H9 (cell line): ENCODE measurements at regions not wholly inside any gene's neighbourhood (a gene's known extent, or its start where the extent isn't known, plus 50 kb on each side); places are given as distances from the start of the nearest gene placed in this dataset.

Experiments used
- DNase-seq: peaks from one replicate; pipeline ENCODE4 v3.0.0-alpha.2; 2017
- H2AFZ ChIP-seq: one replicate; pipeline ENCODE4 v1.6.1; 2013; ENCODE audit warnings: mild to moderate bottlenecking, low read length, control low read depth, moderate library complexity
- H2AK5ac ChIP-seq: 2 replicates; pipeline ENCODE4 v1.6.1; 2013; ENCODE audit warnings: low read length, control low read depth, mixed read lengths; ENCODE audit not compliant: insufficient read length
- H2BK120ac ChIP-seq: one replicate; pipeline ENCODE4 v1.6.1; 2013; ENCODE audit warnings: low read depth, mild to moderate bottlenecking, low read length, control low read depth, inconsistent platforms; ENCODE audit not compliant: poor library complexity, severe bottlenecking
- H2BK12ac ChIP-seq: 2 replicates; pipeline ENCODE4 v1.6.1; 2013; ENCODE audit warnings: low read length, control low read depth, mixed read lengths, low read depth; ENCODE audit not compliant: insufficient read length
- H2BK15ac ChIP-seq: 2 replicates; pipeline ENCODE4 v1.6.1; 2013; ENCODE audit warnings: low read depth, low read length, control low read depth
- H2BK20ac ChIP-seq: one replicate; pipeline ENCODE4 v1.6.1; 2013; ENCODE audit warnings: low read depth, mild to moderate bottlenecking, low read length, control low read depth, inconsistent platforms; ENCODE audit not compliant: poor library complexity, severe bottlenecking
- H2BK5ac ChIP-seq: 2 replicates; pipeline ENCODE4 v1.6.1; 2013; ENCODE audit warnings: low read length, control low read depth, mixed read lengths; ENCODE audit not compliant: insufficient read length
- H3K14ac ChIP-seq: 2 replicates; pipeline ENCODE4 v1.6.1; 2013; ENCODE audit warnings: low read length, control low read depth; ENCODE audit not compliant: insufficient read depth
- H3K18ac ChIP-seq: 2 replicates; pipeline ENCODE4 v1.6.1; 2013; ENCODE audit warnings: low read depth, mild to moderate bottlenecking, mixed read lengths, low read length, control low read depth; ENCODE audit not compliant: insufficient read length
- H3K23ac ChIP-seq: 2 replicates; pipeline ENCODE4 v1.6.1; 2013; ENCODE audit warnings: low read length, control low read depth, mixed read lengths, low read depth; ENCODE audit not compliant: insufficient read length
- H3K23me2 ChIP-seq: 2 replicates; pipeline ENCODE4 v1.6.1; 2013; ENCODE audit warnings: low read depth, mild to moderate bottlenecking, mixed read lengths, low read length, control low read depth; ENCODE audit not compliant: insufficient read length, poor library complexity, severe bottlenecking
- H3K27ac ChIP-seq: 2 replicates; pipeline ENCODE4 v1.5.1; 2013; ENCODE audit warnings: low read length, control low read depth, mixed read lengths, low read depth; ENCODE audit not compliant: insufficient read length
- H3K27me3 ChIP-seq: 2 replicates; pipeline ENCODE4 v1.6.1; 2013; ENCODE audit warnings: low read length, control low read depth, inconsistent platforms; ENCODE audit not compliant: insufficient read depth
- H3K4ac ChIP-seq: 2 replicates; pipeline ENCODE4 v1.6.1; 2013; ENCODE audit warnings: low read depth, mild to moderate bottlenecking, control low read depth, inconsistent platforms, low read length, moderate library complexity
- H3K4me1 ChIP-seq: 2 replicates; pipeline ENCODE4 v1.6.1; 2013; ENCODE audit warnings: low read length, control low read depth, inconsistent platforms; ENCODE audit not compliant: insufficient read depth
- H3K4me2 ChIP-seq: 2 replicates; pipeline ENCODE4 v1.6.1; 2013; ENCODE audit warnings: low read length, control low read depth, mixed read lengths; ENCODE audit not compliant: insufficient read length, insufficient read depth
- H3K56ac ChIP-seq: 2 replicates; pipeline ENCODE4 v1.6.1; 2013; ENCODE audit warnings: low read depth, mild to moderate bottlenecking, mixed read lengths, low read length, control low read depth; ENCODE audit not compliant: insufficient read length
- H3K79me1 ChIP-seq: 2 replicates; pipeline ENCODE4 v1.6.1; 2013; ENCODE audit warnings: low read depth, mild to moderate bottlenecking, moderate library complexity, low read length, control low read depth, inconsistent platforms; ENCODE audit not compliant: insufficient read depth, poor library complexity, severe bottlenecking
- H3K79me2 ChIP-seq: 2 replicates; pipeline ENCODE4 v1.6.1; 2013; ENCODE audit warnings: low read length, control low read depth, inconsistent platforms; ENCODE audit not compliant: insufficient read depth
- H3K9ac ChIP-seq: 2 replicates; pipeline ENCODE4 v1.6.1; 2013; ENCODE audit warnings: low read length, control low read depth, mixed read lengths; ENCODE audit not compliant: insufficient read length; ENCODE audit errors: extremely low read depth
- H3K9me3 ChIP-seq: one replicate; pipeline ENCODE4 v1.6.1; 2013; ENCODE audit warnings: low read depth, low read length, inconsistent platforms; ENCODE audit not compliant: control insufficient read depth
- H3T11ph ChIP-seq: one replicate; pipeline ENCODE4 v1.6.1; 2013; ENCODE audit warnings: mild to moderate bottlenecking, low read length, control low read depth, inconsistent platforms
- H4K20me1 ChIP-seq: one replicate; pipeline ENCODE4 v1.6.1; 2013; ENCODE audit not compliant: control insufficient read depth, insufficient read length, insufficient read depth
- H4K5ac ChIP-seq: 2 replicates; pipeline ENCODE4 v1.6.1; 2013; ENCODE audit warnings: low read depth, mild to moderate bottlenecking, mixed read lengths, low read length, control low read depth; ENCODE audit not compliant: insufficient read length
- H4K8ac ChIP-seq: replicated peaks from 2 replicates; pipeline ENCODE4 v1.6.1; 2013; ENCODE audit warnings: low read length, control low read depth, mixed read lengths, low read depth; ENCODE audit not compliant: insufficient read length
- H4K91ac ChIP-seq: 2 replicates; pipeline ENCODE4 v1.6.1; 2013; ENCODE audit warnings: low read depth, mild to moderate bottlenecking, moderate library complexity, mixed read lengths, low read length, control low read depth; ENCODE audit not compliant: insufficient read length
- H3K27ac Mint-ChIP-seq, 3 experiments: 2 replicates in 2 of 3; 3 replicates in 1 of 3; pipeline ENCODE4 v1.8.0; 2020 to 2021; ENCODE audit warnings: mixed read lengths in 3 of 3, mild to moderate bottlenecking in 1 of 3, moderate library complexity in 1 of 3
- H3K27me3 Mint-ChIP-seq: 2 replicates; pipeline ENCODE4 v1.8.0; 2021; ENCODE audit warnings: low read depth, mild to moderate bottlenecking, moderate library complexity, mixed read lengths
- H3K36me3 Mint-ChIP-seq, 3 experiments: 2 replicates in 2 of 3; 3 replicates in 1 of 3; pipeline ENCODE4 v1.8.0; 2020 to 2021; ENCODE audit warnings: low read depth in 3 of 3, mixed read lengths in 3 of 3; ENCODE audit not compliant: insufficient read depth in 1 of 3
- H3K4me1 Mint-ChIP-seq, 2 experiments: 2 replicates each; pipeline ENCODE4 v1.8.0; 2020; ENCODE audit warnings: mixed read lengths in 2 of 2
- H3K4me3 Mint-ChIP-seq, 2 experiments: 2 replicates in 1 of 2; 3 replicates in 1 of 2; pipeline ENCODE4 v1.8.0; 2020 to 2021; ENCODE audit warnings: mild to moderate bottlenecking in 2 of 2, mixed read lengths in 2 of 2, moderate library complexity in 1 of 2
- H3K9me3 Mint-ChIP-seq, 2 experiments: 2 replicates in 1 of 2; 3 replicates in 1 of 2; pipeline ENCODE4 v1.8.0; 2020; ENCODE audit warnings: mild to moderate bottlenecking in 2 of 2, mixed read lengths in 2 of 2, moderate library complexity in 1 of 2
- WGBS: extraction: QIAGEN DNeasy Blood & Tissue Kit; methylation state at CpG from one replicate; pipeline ENCODE4 v1.1.7; 2013; ENCODE audit warnings: missing lambda C conversion rate, low lambda C conversion rate, mixed read lengths; ENCODE audit not compliant: insufficient read length; ENCODE audit errors: extremely low coverage; 5-methylcytosine and 5-hydroxymethylcytosine counted together
- TF ChIP-seq, protein P1 (sequence below): fragments of 200-600 bp; sonication (generic); conservative IDR thresholded peaks from 3 replicates; pipeline ENCODE4 v1.8.0; 2021; ENCODE audit warnings: antibody characterized with exemption, mild to moderate bottlenecking

DNA sequence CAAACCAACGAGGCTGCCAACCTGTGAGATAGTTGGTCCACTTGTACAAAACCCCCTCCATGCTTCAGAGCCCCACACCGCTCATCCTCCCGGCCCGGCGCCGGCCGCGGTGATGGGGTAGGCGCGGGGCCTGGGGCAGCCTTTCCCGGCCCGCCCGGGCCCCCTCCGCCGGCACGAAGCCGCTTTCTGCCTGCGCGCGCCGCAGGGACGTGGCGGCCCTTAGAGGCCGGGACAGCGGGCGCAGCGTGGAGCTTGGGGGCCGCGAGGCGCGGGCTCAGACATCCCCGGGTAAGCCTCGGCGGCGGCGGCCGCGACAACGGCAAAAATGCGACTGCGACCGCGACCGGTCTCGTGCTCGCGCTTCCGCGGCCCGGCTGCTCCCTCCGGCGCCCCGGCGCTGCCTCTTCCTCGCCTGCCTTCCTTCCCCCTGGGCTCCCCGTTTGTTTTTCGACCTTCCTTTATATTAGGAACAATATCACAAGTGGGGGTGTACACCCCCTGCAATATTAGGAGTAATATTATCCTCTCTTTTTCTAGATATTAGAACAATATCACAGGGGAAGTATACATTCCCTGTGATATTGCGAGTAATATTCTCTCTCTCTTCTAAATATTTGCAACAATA lies 53.9 kb upstream of the CEACAM21 start:
- H3K23me2 ChIP-seq: no peaks in the 10 kb centered on the region
- peaks cover 18% of the 10 kb centered on the region for H3K27me3 ChIP-seq
- no peak overlapping the region for H3K18ac ChIP-seq
- H2AFZ ChIP-seq: no peak overlapping the region
- no peak overlapping the region for H3K4ac ChIP-seq
- H3K56ac ChIP-seq: no peak overlapping the region
- Mint-ChIP-seq H3K4me3 (peak overlapping the region in 1 of 2 experiments; percentile 35; a peak in 1 of 5 replicates), H3K9me3 (peaks cover 71 to 84% of the 10 kb centered on the region in 2 experiments), H3K4me1 (no peaks in the 10 kb centered on the region), H3K27ac (no peak overlapping the region), H3K36me3 (peaks cover 0 to 19% (median 0%) of the 10 kb centered on the region in 3 experiments; a peak in 4 of 7 replicates), H3K27me3 (no peaks in the 10 kb centered on the region; the same call in none of the 2 replicates)
- H3K14ac ChIP-seq: no peak overlapping the region
- no peak overlapping the region for H3K9ac ChIP-seq
- no peaks in the 10 kb centered on the region for H3K4me1 ChIP-seq
- H4K8ac ChIP-seq: no peak overlapping the region
- H3K9me3 ChIP-seq: no peaks in the 10 kb centered on the region
- no CpG with 5 or more reads among the region's 58 CpGs for WGBS
- TF ChIP-seq, protein P1, sequence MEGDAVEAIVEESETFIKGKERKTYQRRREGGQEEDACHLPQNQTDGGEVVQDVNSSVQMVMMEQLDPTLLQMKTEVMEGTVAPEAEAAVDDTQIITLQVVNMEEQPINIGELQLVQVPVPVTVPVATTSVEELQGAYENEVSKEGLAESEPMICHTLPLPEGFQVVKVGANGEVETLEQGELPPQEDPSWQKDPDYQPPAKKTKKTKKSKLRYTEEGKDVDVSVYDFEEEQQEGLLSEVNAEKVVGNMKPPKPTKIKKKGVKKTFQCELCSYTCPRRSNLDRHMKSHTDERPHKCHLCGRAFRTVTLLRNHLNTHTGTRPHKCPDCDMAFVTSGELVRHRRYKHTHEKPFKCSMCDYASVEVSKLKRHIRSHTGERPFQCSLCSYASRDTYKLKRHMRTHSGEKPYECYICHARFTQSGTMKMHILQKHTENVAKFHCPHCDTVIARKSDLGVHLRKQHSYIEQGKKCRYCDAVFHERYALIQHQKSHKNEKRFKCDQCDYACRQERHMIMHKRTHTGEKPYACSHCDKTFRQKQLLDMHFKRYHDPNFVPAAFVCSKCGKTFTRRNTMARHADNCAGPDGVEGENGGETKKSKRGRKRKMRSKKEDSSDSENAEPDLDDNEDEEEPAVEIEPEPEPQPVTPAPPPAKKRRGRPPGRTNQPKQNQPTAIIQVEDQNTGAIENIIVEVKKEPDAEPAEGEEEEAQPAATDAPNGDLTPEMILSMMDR: no peak
- no peak overlapping the region for H2BK120ac ChIP-seq
- H3K23ac ChIP-seq: no peak overlapping the region
- no peak overlapping the region for H4K5ac ChIP-seq
- H2BK5ac ChIP-seq: no peak overlapping the region
- no peak overlapping the region for H2AK5ac ChIP-seq
- no peak overlapping the region for H2BK20ac ChIP-seq
- no peak overlapping the region for H3K27ac ChIP-seq
- no peak overlapping the region for H2BK12ac ChIP-seq
- H3K79me1 ChIP-seq: no peaks in the 10 kb centered on the region
- no peak overlapping the region for H3T11ph ChIP-seq
- no peak overlapping the region for H3K4me2 ChIP-seq
- DNase-seq: no peak
- no peak overlapping the region for H2BK15ac ChIP-seq
- H4K91ac ChIP-seq: no peak overlapping the region
- H4K20me1 ChIP-seq: no peaks in the 10 kb centered on the region
- no peaks in the 10 kb centered on the region for H3K79me2 ChIP-seq
